GM10266 (cell line): ENCODE measurements at regions not wholly inside any gene's neighbourhood (a gene's known extent, or its start where the extent isn't known, plus 50 kb on each side); places are given as distances from the start of the nearest gene placed in this dataset.

Experiments
- DNase-seq: peaks from one replicate; pipeline ENCODE4 v3.0.0; 2012; ENCODE audit errors: extremely low spot score
- TF ChIP-seq, protein P1 (sequence below): IDR thresholded peaks from 2 replicates; pipeline ENCODE4 v1.5.1; 2012; ENCODE audit warnings: mild to moderate bottlenecking, low read depth; ENCODE audit not compliant: control insufficient read depth, insufficient read depth; ENCODE audit errors: missing control alignments

DNA sequence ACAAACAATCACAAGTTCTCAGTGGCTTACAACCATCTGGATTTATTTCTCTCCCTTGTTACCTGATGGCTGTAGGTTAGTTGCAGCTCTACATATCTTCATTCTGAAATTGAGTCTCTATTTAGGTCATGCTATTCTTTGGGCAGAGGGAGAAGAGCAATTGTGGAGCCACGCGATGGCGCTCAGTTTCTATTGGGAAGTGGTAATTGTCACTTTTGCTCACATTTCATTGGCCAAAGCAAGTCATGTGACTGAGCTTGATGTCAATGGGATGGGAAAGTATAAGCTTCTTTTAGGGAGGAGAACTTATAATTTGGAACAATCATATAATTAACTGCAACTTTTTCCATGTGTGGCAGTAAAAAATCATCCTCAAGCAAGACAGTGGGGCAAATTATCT lies 166.5 kb downstream of the LMO4 start:
- TF ChIP-seq, protein P1, sequence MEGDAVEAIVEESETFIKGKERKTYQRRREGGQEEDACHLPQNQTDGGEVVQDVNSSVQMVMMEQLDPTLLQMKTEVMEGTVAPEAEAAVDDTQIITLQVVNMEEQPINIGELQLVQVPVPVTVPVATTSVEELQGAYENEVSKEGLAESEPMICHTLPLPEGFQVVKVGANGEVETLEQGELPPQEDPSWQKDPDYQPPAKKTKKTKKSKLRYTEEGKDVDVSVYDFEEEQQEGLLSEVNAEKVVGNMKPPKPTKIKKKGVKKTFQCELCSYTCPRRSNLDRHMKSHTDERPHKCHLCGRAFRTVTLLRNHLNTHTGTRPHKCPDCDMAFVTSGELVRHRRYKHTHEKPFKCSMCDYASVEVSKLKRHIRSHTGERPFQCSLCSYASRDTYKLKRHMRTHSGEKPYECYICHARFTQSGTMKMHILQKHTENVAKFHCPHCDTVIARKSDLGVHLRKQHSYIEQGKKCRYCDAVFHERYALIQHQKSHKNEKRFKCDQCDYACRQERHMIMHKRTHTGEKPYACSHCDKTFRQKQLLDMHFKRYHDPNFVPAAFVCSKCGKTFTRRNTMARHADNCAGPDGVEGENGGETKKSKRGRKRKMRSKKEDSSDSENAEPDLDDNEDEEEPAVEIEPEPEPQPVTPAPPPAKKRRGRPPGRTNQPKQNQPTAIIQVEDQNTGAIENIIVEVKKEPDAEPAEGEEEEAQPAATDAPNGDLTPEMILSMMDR: peak; percentile 29
- DNase-seq: no peak

DNA sequence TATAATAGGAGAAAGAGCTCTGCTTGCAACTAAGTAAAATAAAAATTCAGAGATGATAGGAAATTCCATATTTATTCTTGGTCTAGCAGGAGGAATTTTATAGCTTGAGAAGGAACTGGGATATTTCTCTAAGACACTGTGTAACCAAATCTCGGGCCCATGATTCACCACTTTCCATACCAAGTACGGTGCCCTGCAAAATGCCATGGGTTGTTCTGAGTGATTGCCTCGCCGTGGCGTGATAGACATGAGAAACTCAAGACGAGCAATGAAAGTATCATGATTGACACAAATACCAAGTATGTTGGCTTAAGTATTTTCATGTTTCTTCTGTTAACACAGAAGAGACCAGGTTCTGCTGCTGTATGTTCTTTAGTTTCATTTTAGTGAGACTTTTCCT lies 167.2 kb downstream of the LMO4 start:
- DNase-seq: no peak
- TF ChIP-seq, protein P1: no peak

DNA sequence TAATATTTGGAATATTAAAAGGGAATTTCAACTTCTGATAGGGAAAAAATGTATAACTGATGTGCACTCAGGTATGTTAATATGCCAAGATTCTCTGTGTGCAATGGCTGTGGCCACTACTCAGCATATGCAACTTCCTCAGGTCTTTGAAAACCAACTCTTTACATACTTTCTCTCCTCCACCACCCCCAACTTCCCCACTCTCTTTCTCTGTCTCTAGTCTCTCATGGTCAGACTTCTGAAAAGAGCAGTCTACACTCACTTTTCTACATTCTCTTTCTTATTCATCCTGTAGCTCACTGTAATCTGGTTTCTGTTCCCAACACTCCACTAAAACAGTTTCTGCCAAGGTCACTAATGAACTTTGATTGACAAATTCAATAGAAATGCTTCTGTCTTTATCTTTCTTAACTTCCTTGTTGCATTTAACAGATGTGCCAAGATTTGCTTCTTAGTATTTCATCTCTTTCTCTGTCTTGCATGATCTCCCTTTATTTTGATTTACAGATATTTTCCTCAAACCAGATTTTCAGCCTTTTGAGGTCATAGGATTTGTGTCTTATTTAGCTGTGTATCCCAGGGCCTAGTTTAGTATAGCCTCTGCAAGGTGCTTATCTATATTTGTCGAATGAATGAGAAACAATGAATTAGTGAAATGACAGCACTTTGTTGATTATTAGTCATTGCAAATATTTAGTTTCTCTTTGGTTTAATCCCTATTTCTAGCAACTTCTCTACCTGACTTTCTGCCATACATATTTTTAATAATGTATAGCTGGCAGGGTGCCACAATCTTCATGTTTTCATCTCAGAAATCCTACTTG lies 168.9 kb downstream of the LMO4 start:
- no peak for DNase-seq
- TF ChIP-seq, protein P1: no peak

DNA sequence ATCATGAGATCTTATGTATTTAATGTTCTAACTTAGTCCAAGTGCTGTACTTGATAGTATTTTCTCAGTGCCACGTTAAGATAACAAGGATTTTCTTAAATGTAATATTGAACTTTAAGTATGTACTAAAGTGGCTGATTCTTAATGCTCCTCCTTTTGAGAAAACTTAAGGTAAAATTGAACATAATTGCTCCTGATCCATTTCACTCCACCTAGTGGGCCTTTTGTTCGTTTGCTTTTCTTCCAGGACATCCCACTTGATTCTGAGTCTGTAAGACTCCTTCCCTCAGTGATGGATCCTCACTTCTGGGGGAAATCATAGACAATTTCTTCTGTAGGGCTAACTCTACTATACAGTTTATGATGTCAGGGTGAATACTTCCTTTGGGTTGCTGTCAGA lies 173.1 kb downstream of the LMO4 start:
- no peak for DNase-seq
- TF ChIP-seq, protein P1: peak; percentile 6

DNA sequence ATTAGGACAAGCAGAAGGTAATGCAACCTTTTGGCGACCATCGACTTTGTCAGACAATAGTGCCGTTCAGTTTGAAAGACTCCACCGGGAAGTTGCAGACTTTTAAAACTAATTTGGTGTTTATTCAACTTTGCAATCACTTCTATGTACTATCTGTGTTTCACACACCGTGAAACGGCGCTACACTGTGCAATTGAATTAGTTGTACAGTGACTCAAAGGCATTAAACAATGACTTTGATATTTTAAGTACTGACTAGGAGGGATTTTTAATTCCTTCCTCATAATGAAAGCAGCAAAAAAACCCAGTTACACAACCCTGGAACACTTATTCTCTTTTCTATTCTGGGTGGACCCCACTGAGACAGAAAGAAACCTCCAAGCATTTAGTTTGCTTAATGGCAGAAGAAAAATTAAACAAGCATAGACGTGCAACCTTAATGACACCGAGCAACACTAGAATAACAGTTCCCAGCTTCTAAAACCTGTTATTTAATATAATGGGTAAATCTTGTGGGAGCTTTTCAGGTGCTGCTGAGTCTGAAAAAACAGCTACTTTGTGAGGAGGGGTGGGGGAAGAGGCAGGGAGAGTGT lies 176.8 kb downstream of the LMO4 start:
- TF ChIP-seq, protein P1: no peak
- no peak for DNase-seq

DNA sequence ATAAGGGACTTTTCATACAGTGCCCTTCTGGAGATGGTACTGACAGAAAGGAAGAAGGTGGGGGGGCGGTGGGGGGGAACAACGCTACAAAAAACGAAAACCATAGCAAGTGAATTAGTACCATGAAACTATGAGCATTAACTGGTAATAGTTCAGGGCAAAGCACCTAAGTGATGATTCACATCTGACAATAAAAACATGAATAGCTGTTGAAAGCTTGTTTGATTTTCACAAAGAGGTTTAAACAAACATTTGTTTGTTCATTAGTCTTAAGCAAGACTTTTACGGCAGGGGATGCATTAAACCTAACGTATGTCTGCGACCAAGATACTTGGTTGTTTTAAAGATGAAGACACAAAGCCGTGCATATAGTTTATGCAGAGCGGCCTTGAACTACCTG lies 177.5 kb downstream of the LMO4 start:
- no peak for DNase-seq
- TF ChIP-seq, protein P1: no peak

DNA sequence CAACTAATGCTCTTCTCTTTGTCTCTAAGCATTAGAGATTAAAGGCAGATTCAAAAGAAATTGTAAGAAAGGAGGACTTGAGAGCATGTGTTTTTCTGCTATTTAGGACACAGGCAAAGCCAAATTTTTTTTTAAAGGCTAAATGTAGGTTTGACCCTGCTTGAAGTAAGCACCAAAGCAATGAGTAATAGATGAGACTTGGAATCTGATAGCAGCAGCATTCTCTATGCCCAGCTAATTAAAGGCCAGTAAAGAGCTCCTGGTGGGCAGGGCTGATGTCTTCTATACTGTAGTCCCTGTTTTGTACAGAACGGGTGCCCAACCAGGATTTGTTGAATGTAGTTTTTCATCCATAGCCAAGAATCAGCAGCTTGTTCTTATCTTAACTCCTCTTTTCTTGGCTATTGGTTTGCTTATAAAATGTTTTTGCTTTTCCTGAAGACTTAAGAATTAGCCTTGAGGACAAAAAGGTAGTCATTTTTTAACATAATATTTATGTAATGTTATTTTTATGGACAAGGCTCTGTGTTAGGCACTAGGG lies 179.6 kb downstream of the LMO4 start:
- no peak for DNase-seq
- TF ChIP-seq, protein P1: no peak
